ENCODE measurements at regions not wholly inside any gene's neighbourhood (a gene's known extent, or its start where the extent isn't known, plus 50 kb on each side); places are given as distances from the start of the nearest gene placed in this dataset.
A peak's percentile ranks its signal among the peaks of the same experiment; 100 is the strongest.
"Not testable (repeated sequence)": the region's sequence is repeated elsewhere in the genome, so short reads cannot be mapped to it uniquely, and the experiment has no call there.

- H3K27ac ChIP-seq (ENCODE audit: low read depth in 2 of 2, low read length in 2 of 2); H3K4me1 ChIP-seq (ENCODE audit: control insufficient read depth in 2 of 2, insufficient read depth in 2 of 2, low read length in 2 of 2); H3K36me3 ChIP-seq (ENCODE audit: control insufficient read depth in 2 of 2, insufficient read depth in 2 of 2, low read length in 2 of 2); H3K27me3 ChIP-seq (ENCODE audit: control insufficient read depth in 2 of 2, insufficient read depth in 2 of 2, low read length in 2 of 2); H3K9ac ChIP-seq (ENCODE audit: low read depth in 1 of 2, low read length in 2 of 2); H3K9me3 ChIP-seq (ENCODE audit: control insufficient read depth in 2 of 2, low read length in 2 of 2); H3K4me3 ChIP-seq (ENCODE audit: low read length in 2 of 2): not testable (repeated sequence)
Observed at GRCh38 chr1:120544434-120544833, 129.6 kb downstream of the NBPF8 start.

DNA sequence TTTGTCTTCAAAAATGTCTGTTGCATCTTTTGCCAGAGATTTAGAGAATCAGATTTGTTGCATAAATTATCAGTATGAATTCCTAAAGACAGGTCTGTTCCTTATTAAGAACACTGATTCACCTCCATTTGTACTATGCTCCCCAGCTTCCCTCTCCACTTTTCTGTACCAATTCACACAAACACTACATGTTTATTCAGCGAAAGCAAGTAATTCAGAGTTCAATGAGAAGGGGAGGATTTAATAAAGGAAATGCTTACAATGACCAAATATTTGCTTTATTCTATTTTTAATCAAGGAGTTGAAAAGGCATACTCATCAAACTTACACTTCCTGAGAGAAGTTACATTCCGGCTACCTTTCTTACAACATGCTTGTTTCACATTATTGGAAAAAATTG, 135.5 kb downstream of the NBPF8 start:
- H3K27me3 ChIP-seq (ENCODE audit: control insufficient read depth in 2 of 2, insufficient read depth in 2 of 2, low read length in 2 of 2); H3K9me3 ChIP-seq (ENCODE audit: control insufficient read depth in 2 of 2, low read length in 2 of 2); H3K27ac ChIP-seq (ENCODE audit: low read depth in 2 of 2, low read length in 2 of 2); H3K36me3 ChIP-seq (ENCODE audit: control insufficient read depth in 2 of 2, insufficient read depth in 2 of 2, low read length in 2 of 2); H3K4me3 ChIP-seq (ENCODE audit: low read length in 2 of 2); H3K4me1 ChIP-seq (ENCODE audit: control insufficient read depth in 2 of 2, insufficient read depth in 2 of 2, low read length in 2 of 2); H3K9ac ChIP-seq (ENCODE audit: low read depth in 1 of 2, low read length in 2 of 2): not testable (repeated sequence)

GRCh38 chr1:120552190-120552589, 137.4 kb downstream of the NBPF8 start:
- not testable (repeated sequence) for H3K27ac ChIP-seq (ENCODE audit: low read depth in 2 of 2, low read length in 2 of 2); H3K4me3 ChIP-seq (ENCODE audit: low read length in 2 of 2); H3K4me1 ChIP-seq (ENCODE audit: control insufficient read depth in 2 of 2, insufficient read depth in 2 of 2, low read length in 2 of 2); H3K27me3 ChIP-seq (ENCODE audit: control insufficient read depth in 2 of 2, insufficient read depth in 2 of 2, low read length in 2 of 2); H3K9me3 ChIP-seq (ENCODE audit: control insufficient read depth in 2 of 2, low read length in 2 of 2); H3K36me3 ChIP-seq (ENCODE audit: control insufficient read depth in 2 of 2, insufficient read depth in 2 of 2, low read length in 2 of 2); H3K9ac ChIP-seq (ENCODE audit: low read depth in 1 of 2, low read length in 2 of 2)

- not testable (repeated sequence) for H3K4me1 ChIP-seq (ENCODE audit: control insufficient read depth in 2 of 2, insufficient read depth in 2 of 2, low read length in 2 of 2); H3K27me3 ChIP-seq (ENCODE audit: control insufficient read depth in 2 of 2, insufficient read depth in 2 of 2, low read length in 2 of 2); H3K36me3 ChIP-seq (ENCODE audit: control insufficient read depth in 2 of 2, insufficient read depth in 2 of 2, low read length in 2 of 2); H3K9ac ChIP-seq (ENCODE audit: low read depth in 1 of 2, low read length in 2 of 2); H3K9me3 ChIP-seq (ENCODE audit: control insufficient read depth in 2 of 2, low read length in 2 of 2)
- peak overlapping the region in 1 of 2 donors; percentile 15 for H3K27ac ChIP-seq (ENCODE audit: low read depth in 2 of 2, low read length in 2 of 2)
- H3K4me3 ChIP-seq (ENCODE audit: low read length in 2 of 2) = peak overlapping the region; percentile 70 to 76
Observed at GRCh38 chr1:120557605-120558302, 142.9 kb downstream of the NBPF8 start.

DNA sequence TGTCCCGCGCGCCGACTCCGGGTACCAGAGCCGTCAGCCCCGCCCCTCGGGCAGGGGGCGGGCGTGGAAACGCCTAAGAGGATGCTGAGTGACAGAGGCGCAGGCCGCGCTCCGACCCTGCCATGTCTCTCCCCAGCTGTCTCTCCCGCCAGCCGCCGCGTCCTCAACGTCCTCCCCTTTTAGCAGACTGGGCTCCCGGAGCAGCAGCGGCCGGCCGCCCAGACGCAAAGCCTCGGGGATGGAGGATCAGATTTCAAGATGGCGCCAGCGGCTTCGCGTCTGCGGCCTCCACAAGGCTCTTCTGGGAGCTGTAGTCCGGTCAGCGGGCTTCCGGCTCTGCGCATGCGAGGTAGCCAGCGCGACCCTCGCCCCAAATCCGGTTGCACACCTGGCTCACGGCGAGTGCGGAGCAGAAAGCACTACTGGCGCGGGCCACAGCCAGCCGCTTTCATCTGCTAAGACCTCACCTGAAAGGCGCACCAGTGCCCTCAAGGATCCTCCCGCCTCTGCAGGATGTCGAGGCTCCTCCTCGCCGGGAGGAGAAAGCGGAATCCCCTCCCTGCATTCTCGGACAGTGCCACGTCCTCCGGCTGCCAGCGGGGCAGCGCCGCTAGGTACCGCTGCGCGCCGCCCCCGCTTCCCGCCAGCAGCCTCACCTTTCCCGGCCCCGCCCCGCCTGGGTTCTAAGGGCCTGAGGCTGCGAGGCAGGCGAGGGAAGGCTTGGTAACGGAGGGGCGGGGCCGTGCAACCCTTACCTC, 143.6 kb downstream of the NBPF8 start:
- Histone ChIP-seq H3K4me3 (ENCODE audit: low read length in 2 of 2) (peak overlapping the region; percentile 59 to 74), H3K27ac (ENCODE audit: low read depth in 2 of 2, low read length in 2 of 2) (peak overlapping the region; percentile 61 to 63), H3K9ac (ENCODE audit: low read depth in 1 of 2, low read length in 2 of 2) (peak overlapping the region in 1 of 2 donors; percentile 33)
- not testable (repeated sequence) for H3K4me1 ChIP-seq (ENCODE audit: control insufficient read depth in 2 of 2, insufficient read depth in 2 of 2, low read length in 2 of 2); H3K36me3 ChIP-seq (ENCODE audit: control insufficient read depth in 2 of 2, insufficient read depth in 2 of 2, low read length in 2 of 2); H3K9me3 ChIP-seq (ENCODE audit: control insufficient read depth in 2 of 2, low read length in 2 of 2); H3K27me3 ChIP-seq (ENCODE audit: control insufficient read depth in 2 of 2, insufficient read depth in 2 of 2, low read length in 2 of 2)

DNA sequence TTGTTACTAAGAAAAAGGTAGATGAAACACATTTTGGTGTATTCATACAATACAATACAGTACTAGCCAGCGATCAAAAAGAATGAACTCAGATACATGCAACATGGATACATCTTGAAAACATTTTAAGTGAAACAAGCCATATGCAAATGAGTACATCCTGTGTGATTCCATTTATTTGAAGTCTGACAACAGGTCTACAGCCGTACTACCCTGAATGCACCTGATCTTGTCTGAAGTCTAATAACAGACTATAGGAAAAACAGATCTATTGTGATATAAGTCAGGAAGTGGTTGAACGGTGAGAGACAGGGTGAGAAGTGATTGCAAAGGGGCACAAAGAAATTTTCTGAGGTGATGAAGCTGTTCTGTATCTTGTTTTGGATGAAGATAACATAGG, 146.9 kb downstream of the NBPF8 start:
- not testable (repeated sequence) for H3K36me3 ChIP-seq (ENCODE audit: control insufficient read depth in 2 of 2, insufficient read depth in 2 of 2, low read length in 2 of 2); H3K27ac ChIP-seq (ENCODE audit: low read depth in 2 of 2, low read length in 2 of 2); H3K9me3 ChIP-seq (ENCODE audit: control insufficient read depth in 2 of 2, low read length in 2 of 2); H3K4me3 ChIP-seq (ENCODE audit: low read length in 2 of 2); H3K9ac ChIP-seq (ENCODE audit: low read depth in 1 of 2, low read length in 2 of 2); H3K4me1 ChIP-seq (ENCODE audit: control insufficient read depth in 2 of 2, insufficient read depth in 2 of 2, low read length in 2 of 2); H3K27me3 ChIP-seq (ENCODE audit: control insufficient read depth in 2 of 2, insufficient read depth in 2 of 2, low read length in 2 of 2)

- not testable (repeated sequence) for H3K27ac ChIP-seq (ENCODE audit: low read depth in 2 of 2, low read length in 2 of 2); H3K4me3 ChIP-seq (ENCODE audit: low read length in 2 of 2); H3K27me3 ChIP-seq (ENCODE audit: control insufficient read depth in 2 of 2, insufficient read depth in 2 of 2, low read length in 2 of 2); H3K9me3 ChIP-seq (ENCODE audit: control insufficient read depth in 2 of 2, low read length in 2 of 2); H3K36me3 ChIP-seq (ENCODE audit: control insufficient read depth in 2 of 2, insufficient read depth in 2 of 2, low read length in 2 of 2); H3K9ac ChIP-seq (ENCODE audit: low read depth in 1 of 2, low read length in 2 of 2); H3K4me1 ChIP-seq (ENCODE audit: control insufficient read depth in 2 of 2, insufficient read depth in 2 of 2, low read length in 2 of 2)
Observed at GRCh38 chr1:120565396-120565795, 150.6 kb downstream of the NBPF8 start.

- not testable (repeated sequence) for H3K9me3 ChIP-seq (ENCODE audit: control insufficient read depth in 2 of 2, low read length in 2 of 2); H3K4me1 ChIP-seq (ENCODE audit: control insufficient read depth in 2 of 2, insufficient read depth in 2 of 2, low read length in 2 of 2); H3K27me3 ChIP-seq (ENCODE audit: control insufficient read depth in 2 of 2, insufficient read depth in 2 of 2, low read length in 2 of 2); H3K27ac ChIP-seq (ENCODE audit: low read depth in 2 of 2, low read length in 2 of 2); H3K36me3 ChIP-seq (ENCODE audit: control insufficient read depth in 2 of 2, insufficient read depth in 2 of 2, low read length in 2 of 2); H3K9ac ChIP-seq (ENCODE audit: low read depth in 1 of 2, low read length in 2 of 2); H3K4me3 ChIP-seq (ENCODE audit: low read length in 2 of 2)
Observed at GRCh38 chr1:120567620-120568019, 152.8 kb downstream of the NBPF8 start.

- H3K4me1 ChIP-seq (ENCODE audit: control insufficient read depth in 2 of 2, insufficient read depth in 2 of 2, low read length in 2 of 2); H3K27me3 ChIP-seq (ENCODE audit: control insufficient read depth in 2 of 2, insufficient read depth in 2 of 2, low read length in 2 of 2); H3K9me3 ChIP-seq (ENCODE audit: control insufficient read depth in 2 of 2, low read length in 2 of 2); H3K36me3 ChIP-seq (ENCODE audit: control insufficient read depth in 2 of 2, insufficient read depth in 2 of 2, low read length in 2 of 2); H3K4me3 ChIP-seq (ENCODE audit: low read length in 2 of 2); H3K9ac ChIP-seq (ENCODE audit: low read depth in 1 of 2, low read length in 2 of 2); H3K27ac ChIP-seq (ENCODE audit: low read depth in 2 of 2, low read length in 2 of 2): not testable (repeated sequence)
Observed at GRCh38 chr1:120575201-120575600, 148.5 kb upstream of the NBPF26 start.

- not testable (repeated sequence) for H3K4me1 ChIP-seq (ENCODE audit: control insufficient read depth in 2 of 2, insufficient read depth in 2 of 2, low read length in 2 of 2); H3K4me3 ChIP-seq (ENCODE audit: low read length in 2 of 2); H3K27me3 ChIP-seq (ENCODE audit: control insufficient read depth in 2 of 2, insufficient read depth in 2 of 2, low read length in 2 of 2); H3K9ac ChIP-seq (ENCODE audit: low read depth in 1 of 2, low read length in 2 of 2); H3K36me3 ChIP-seq (ENCODE audit: control insufficient read depth in 2 of 2, insufficient read depth in 2 of 2, low read length in 2 of 2); H3K9me3 ChIP-seq (ENCODE audit: control insufficient read depth in 2 of 2, low read length in 2 of 2); H3K27ac ChIP-seq (ENCODE audit: low read depth in 2 of 2, low read length in 2 of 2)
Observed at GRCh38 chr1:120582135-120582534, 141.6 kb upstream of the NBPF26 start.

Measured in mucosa of rectum (tissue), 2 donors.